GM12878 (cell line): ENCODE measurements at regions not wholly inside any gene's neighbourhood (a gene's known extent, or its start where the extent isn't known, plus 50 kb on each side); places are given as distances from the start of the nearest gene placed in this dataset.

Experiments
- ATAC-seq: fragments of 200-7000 bp; cut with Tn5 transposase; 3 replicates; pipeline ENCODE4 v1.9.1; 2020; ENCODE audit warnings: mild to moderate bottlenecking, moderate library complexity
- BruUV-seq: library from RNA; stranded (reverse); fragments of 400-500 nt; replicated peaks from 2 replicates; lab custom pipeline; 2021; lab: Mats Ljungman, UMichigan
- CTCF ChIA-PET: fragments of 300-600 bp; sonication (Branson Sonifier 250); formaldehyde crosslinking; extraction: SDS; loops from one replicate; lab custom pipeline; 2021; ENCODE audit warnings: inconsistent platforms; lab: Yijun Ruan, JAX
- POLR2A ChIA-PET: fragments of 350-600 bp; formaldehyde crosslinking; extraction: SDS; loops from one replicate; lab custom pipeline; 2021; ENCODE audit warnings: inconsistent platforms; lab: Charles Lee
- RAD21 ChIA-PET: fragments of 300-600 bp; sonication (Branson Sonifier 250); formaldehyde crosslinking; loops from one replicate; lab custom pipeline; 2023; ENCODE audit warnings: antibody characterized with exemption; ENCODE audit not compliant: unreplicated experiment; lab: Charles Lee
- SMC1A ChIA-PET: fragments of 300-600 bp; sonication (Branson Sonifier 250); formaldehyde crosslinking; loops from one replicate; lab custom pipeline; 2023; ENCODE audit not compliant: unreplicated experiment, uncharacterized antibody; lab: Charles Lee
- DNase-seq: peaks from one replicate; pipeline ENCODE4 v3.0.0-alpha.2; 2011; ENCODE audit warnings: low read depth, low spot score
- FAIRE-seq: peaks from 3 replicates; lab custom pipeline; 2011; peaks lifted over from hg19 to GRCh38; lab: Jason Lieb, UNC
- H2AFZ ChIP-seq: 2 replicates; pipeline ENCODE4 v1.6.0; 2011; ENCODE audit warnings: low read depth, low read length, control low read depth; ENCODE audit not compliant: control insufficient read depth
- H3K27ac ChIP-seq: 2 replicates; pipeline ENCODE4 v1.5.1; 2011; ENCODE audit warnings: control low read depth; ENCODE audit not compliant: control insufficient read depth, insufficient read depth
- H3K27me3 ChIP-seq, 2 experiments: replicated peaks in 1 of 2; 2 replicates each; pipeline versions ENCODE4 v1.6.0 to v1.6.1; 2011; ENCODE audit warnings: low read length in 1 of 2; ENCODE audit not compliant: control insufficient read depth in 2 of 2, insufficient read depth in 2 of 2
- H3K36me3 ChIP-seq, 2 experiments: 2 replicates each; pipeline ENCODE4 v1.5.1; 2011; ENCODE audit warnings: low read length in 1 of 2; ENCODE audit not compliant: control insufficient read depth in 2 of 2, insufficient read depth in 2 of 2
- H3K4me1 ChIP-seq: 2 replicates; pipeline ENCODE4 v1.6.1; 2011; ENCODE audit warnings: mild to moderate bottlenecking, low read length, moderate library complexity, mixed read lengths; ENCODE audit not compliant: control insufficient read depth, insufficient read depth
- H3K4me2 ChIP-seq: 2 replicates; pipeline ENCODE4 v1.6.0; 2011; ENCODE audit warnings: control low read depth; ENCODE audit not compliant: control insufficient read depth, insufficient read depth
- H3K4me3 ChIP-seq: fragments of 200-600 bp; sonication (generic); 2 replicates; pipeline ENCODE4 v1.5.1; 2016
- H3K79me2 ChIP-seq: 2 replicates; pipeline ENCODE4 v1.6.0; 2011; ENCODE audit warnings: low read length; ENCODE audit not compliant: control insufficient read depth, insufficient read depth
- H3K9ac ChIP-seq: 2 replicates; pipeline ENCODE4 v1.8.0; 2011; ENCODE audit warnings: low read length, control low read depth, mixed read lengths; ENCODE audit not compliant: control insufficient read depth, insufficient read depth
- H3K9me3 ChIP-seq: replicated peaks from 3 replicates; pipeline ENCODE4 v1.5.1; 2011; ENCODE audit warnings: mild to moderate bottlenecking, low read length; ENCODE audit not compliant: control insufficient read depth, insufficient read depth
- H4K20me1 ChIP-seq: 2 replicates; pipeline ENCODE4 v1.6.0; 2011; ENCODE audit not compliant: control insufficient read depth, insufficient read depth
- ATF7 ChIP-seq: fragments of 450-650 bp; IDR thresholded peaks from 2 replicates; pipeline ENCODE4 v1.6.1; 2016; ENCODE audit warnings: low read depth, mild to moderate bottlenecking
- CTCF ChIP-seq, 3 experiments: IDR thresholded peaks in 2 of 3; conservative IDR thresholded peaks in 1 of 3; 2 replicates each; pipeline ENCODE4 v1.5.1; 2011; ENCODE audit warnings: low read depth in 3 of 3, low read length in 3 of 3, mild to moderate bottlenecking in 3 of 3, control low read depth in 2 of 3, moderate library complexity in 2 of 3, inconsistent platforms in 1 of 3, mixed read lengths in 1 of 3; ENCODE audit not compliant: control insufficient read depth in 2 of 3, insufficient read depth in 1 of 3; ENCODE audit errors: extremely low read depth in 1 of 3
- CUX1 ChIP-seq: IDR thresholded peaks from 2 replicates; pipeline ENCODE4 v1.6.1; 2012; ENCODE audit warnings: improper control_type of control experiment, low read depth, low read length; ENCODE audit not compliant: insufficient replicate concordance
- KAT2A ChIP-seq: conservative IDR thresholded peaks from 2 replicates; pipeline ENCODE4 v1.6.1; 2011; ENCODE audit warnings: low read depth, low read length; ENCODE audit not compliant: control insufficient read depth
- NKRF ChIP-seq: fragments of 450-650 bp; conservative IDR thresholded peaks from 2 replicates; pipeline ENCODE4 v1.6.1; 2017; ENCODE audit warnings: mild to moderate bottlenecking, moderate library complexity
- NRF1 ChIP-seq: conservative IDR thresholded peaks from 2 replicates; pipeline ENCODE4 v1.6.1; 2011; ENCODE audit warnings: mild to moderate bottlenecking, low read depth, low read length, improper control_type of control experiment
- RFX5 ChIP-seq: IDR thresholded peaks from 2 replicates; pipeline ENCODE4 v1.6.1; 2011; ENCODE audit warnings: low read depth, low read length, improper control_type of control experiment
- SRF ChIP-seq, 2 experiments: IDR thresholded peaks; 2 replicates each; pipeline ENCODE4 v1.6.1; 2011; ENCODE audit warnings: low read depth in 2 of 2, low read length in 2 of 2, mild to moderate bottlenecking in 1 of 2, moderate library complexity in 1 of 2
- TCF12 ChIP-seq: IDR thresholded peaks from 2 replicates; pipeline ENCODE4 v1.6.1; 2011; ENCODE audit warnings: low read depth, mild to moderate bottlenecking, low read length
- ZNF24 ChIP-seq: fragments of 450-650 bp; IDR thresholded peaks from 2 replicates; pipeline ENCODE4 v1.6.1; 2017; ENCODE audit warnings: antibody characterized with exemption, mild to moderate bottlenecking
- ZNF274 ChIP-seq: IDR thresholded peaks from one replicate; pipeline ENCODE4 v1.8.0; 2011; ENCODE audit not compliant: insufficient read length, insufficient read depth
- ZZZ3 ChIP-seq: IDR thresholded peaks from 2 replicates; pipeline ENCODE4 v1.6.1; 2011; ENCODE audit warnings: low read depth; ENCODE audit not compliant: control insufficient read depth, insufficient read length
- WGBS: methylation state at CpG from one replicate; pipeline ENCODE4 v1.1.6; 2016; ENCODE audit warnings: low lambda C conversion rate; ENCODE audit not compliant: insufficient replicate concordance, insufficient coverage; ENCODE audit errors: missing lambda C conversion rate; 5-methylcytosine and 5-hydroxymethylcytosine counted together
- in situ Hi-C: fragments of 300-500 bp; cut with MboI; formaldehyde crosslinking; loops from 9 replicates; pipeline ENCODE4 v1.14.3; 2018; ENCODE audit warnings: mixed read lengths
- intact Hi-C: fragments of 100-400 bp; cut with micrococcal nuclease; formaldehyde crosslinking; loops from one replicate; pipeline ENCODE4 v1.14.2; 2022; ENCODE audit not compliant: unreplicated experiment

DNA sequence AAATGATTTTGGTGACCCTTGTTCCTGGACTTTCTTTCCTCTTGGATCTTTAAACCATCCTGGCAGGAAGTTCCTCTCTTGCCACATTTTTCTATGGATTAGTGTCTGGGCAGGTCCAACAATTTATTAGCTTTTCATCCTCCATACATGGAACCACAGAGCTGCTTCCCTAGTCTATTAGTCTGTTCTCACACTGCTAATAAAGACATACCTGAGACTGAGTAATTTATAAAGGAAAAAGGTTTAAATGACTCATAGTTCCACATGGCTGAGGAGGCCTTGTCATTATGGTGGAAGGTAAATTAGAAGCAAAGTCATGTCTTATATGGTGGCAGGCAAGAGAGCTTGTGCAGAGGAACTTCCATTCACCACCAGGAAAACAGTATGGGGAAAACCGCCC is 122.9 kb downstream of the DDX1 start:
- Histone ChIP-seq H3K4me2 (no peak overlapping the region), H2AFZ (no peak overlapping the region), H3K4me3 (no peak overlapping the region), H3K9ac (no peak overlapping the region), H3K27me3 (peaks cover 0 to 2% of the 10 kb centered on the region in 2 experiments; a peak in 3 of 4 replicates), H3K79me2 (no peaks in the 10 kb centered on the region), H3K9me3 (no peaks in the 10 kb centered on the region), H4K20me1 (no peaks in the 10 kb centered on the region), H3K4me1 (no peaks in the 10 kb centered on the region), H3K36me3 (no peaks in the 10 kb centered on the region), H3K27ac (no peak overlapping the region)
- ChIA-PET POLR2A (no interaction called here), SMC1A (no interaction called here), RAD21 (no interaction called here), CTCF (no interaction called here)
- ATAC-seq (no peak), FAIRE-seq (no peak), DNase-seq (no peak)
- TF ChIP-seq CTCF (IDR thresholded peaks at IDR 0.05 in 2 of 3, conservative IDR thresholded peaks at IDR 0.05 in 1 of 3; ENCODE audit: control insufficient read depth in 2 of 3, extremely low read depth in 1 of 3, insufficient read depth in 1 of 3, low read depth in 3 of 3, low read length in 3 of 3) (no peak), NRF1 (no peak), ATF7 (no peak), KAT2A (no peak), RFX5 (no peak), NKRF (no peak), SRF (IDR thresholded peaks at IDR 0.05; ENCODE audit: low read depth in 2 of 2, low read length in 2 of 2) (no peak), ZNF274 (no peak), ZNF24 (no peak), CUX1 (no peak), TCF12 (no peak), ZZZ3 (no peak)
- 0% methylated on average over 1 of the region's 1 CpG for WGBS
- no TSS peak for BruUV-seq
- in situ Hi-C loops, result no loop called here
- intact Hi-C loops, result no loop called here
